Endothelial cell of umbilical vein (primary cell): ENCODE measurements at regions not wholly inside any gene's neighbourhood (a gene's known extent, or its start where the extent isn't known, plus 50 kb on each side); places are given as distances from the start of the nearest gene placed in this dataset.

Source experiments
- BruUV-seq: library from RNA; stranded (reverse); fragments of 400-500 nt; replicated peaks from 2 replicates; lab custom pipeline; 2021; lab: Mats Ljungman, UMichigan
- CTCF ChIA-PET: fragments of 300-600, 350-600 bp; sonication (Branson Sonifier 250); formaldehyde crosslinking; loops from one replicate; lab custom pipeline; 2021; ENCODE audit warnings: antibody characterized with exemption, inconsistent platforms; lab: Charles Lee
- POLR2A ChIA-PET: fragments of 300-600, 350-600 bp; sonication (Branson Sonifier 250); formaldehyde crosslinking; loops from one replicate; lab custom pipeline; 2021; ENCODE audit warnings: antibody characterized with exemption, inconsistent platforms; lab: Charles Lee
- DNase-seq: peaks from one replicate; pipeline ENCODE4 v3.0.0-alpha.2; 2011; ENCODE audit warnings: low read depth, low spot score
- FAIRE-seq: peaks from 2 replicates; lab custom pipeline; 2011; peaks lifted over from hg19 to GRCh38; lab: Jason Lieb, UNC
- H2AFZ ChIP-seq: 2 replicates; pipeline ENCODE4 v1.6.0; 2012; ENCODE audit warnings: low read depth, low read length, control low read depth, inconsistent platforms
- H3K27ac ChIP-seq: 2 replicates; pipeline ENCODE4 v1.5.1; 2011; ENCODE audit warnings: low read depth, mild to moderate bottlenecking, control low read depth, low read length, moderate library complexity; ENCODE audit not compliant: insufficient read depth
- H3K27me3 ChIP-seq, 2 experiments: 2 replicates each; pipeline versions ENCODE4 v1.6.0 to v1.6.1; 2011; ENCODE audit warnings: low read length in 2 of 2, mixed read lengths in 1 of 2; ENCODE audit not compliant: control insufficient read depth in 2 of 2, insufficient read depth in 2 of 2
- H3K36me3 ChIP-seq, 2 experiments: 2 replicates in 1 of 2; 3 replicates in 1 of 2; pipeline ENCODE4 v1.5.1; 2011; ENCODE audit warnings: low read length in 2 of 2, mild to moderate bottlenecking in 1 of 2, moderate library complexity in 1 of 2; ENCODE audit not compliant: control insufficient read depth in 2 of 2, insufficient read depth in 2 of 2; ENCODE audit errors: extremely low read depth in 1 of 2
- H3K4me1 ChIP-seq: 3 replicates; pipeline ENCODE4 v1.5.1; 2011; ENCODE audit warnings: mild to moderate bottlenecking, low read length; ENCODE audit not compliant: control insufficient read depth, insufficient read depth; ENCODE audit errors: extremely low read depth
- H3K4me2 ChIP-seq: 2 replicates; pipeline ENCODE4 v1.6.1; 2011; ENCODE audit warnings: low read length, control low read depth, mixed read lengths; ENCODE audit not compliant: insufficient read depth
- H3K4me3 ChIP-seq, 3 experiments: fragments of 200-600 bp in 1 of 3; sonication (generic), shearing (Covaris generic) in 1 of 3; replicated peaks in 1 of 3; 2 replicates each; pipeline ENCODE4 v1.5.1; 2011 to 2016; ENCODE audit warnings: control low read depth in 3 of 3, low read length in 3 of 3, mild to moderate bottlenecking in 2 of 3, inconsistent platforms in 1 of 3, low read depth in 1 of 3, moderate library complexity in 1 of 3; ENCODE audit not compliant: insufficient read depth in 1 of 3
- H3K79me2 ChIP-seq: 2 replicates; pipeline ENCODE4 v1.6.0; 2012; ENCODE audit warnings: low read length, inconsistent platforms; ENCODE audit not compliant: control insufficient read depth, insufficient read depth
- H3K9ac ChIP-seq: replicated peaks from 2 replicates; pipeline ENCODE3; 2011; ENCODE audit warnings: low read length, control low read depth; ENCODE audit not compliant: insufficient read depth; ENCODE audit errors: extremely low read depth
- H3K9me1 ChIP-seq: replicated peaks from 3 replicates; pipeline ENCODE4 v1.6.0; 2011; ENCODE audit warnings: mild to moderate bottlenecking, low read length; ENCODE audit not compliant: control insufficient read depth, insufficient read depth; ENCODE audit errors: extremely low read depth
- H3K9me3 ChIP-seq: replicated peaks from 2 replicates; pipeline ENCODE4 v1.5.1; 2012; ENCODE audit warnings: low read length, inconsistent platforms; ENCODE audit not compliant: control insufficient read depth, insufficient read depth
- H4K20me1 ChIP-seq: replicated peaks from 2 replicates; pipeline ENCODE3; 2011; ENCODE audit warnings: mild to moderate bottlenecking, low read length; ENCODE audit not compliant: control insufficient read depth, insufficient read depth; ENCODE audit errors: extremely low read depth
- CTCF ChIP-seq, 2 donors: IDR thresholded peaks; 1 replicate in 1 of 2; 2 replicates in 1 of 2; pipeline ENCODE4 v1.5.1; 2011; ENCODE audit warnings: low read length in 2 of 2, mild to moderate bottlenecking in 2 of 2, moderate library complexity in 2 of 2, control low read depth in 1 of 2, inconsistent platforms in 1 of 2, low read depth in 1 of 2; ENCODE audit not compliant: insufficient read depth in 1 of 2; ENCODE audit errors: extremely low read depth in 1 of 2
- EZH2 ChIP-seq: IDR thresholded peaks from 2 replicates; pipeline ENCODE4 v1.6.1; 2012; ENCODE audit warnings: borderline replicate concordance, low read depth, mild to moderate bottlenecking, moderate library complexity, low read length, inconsistent platforms; ENCODE audit not compliant: severe bottlenecking
- FOS ChIP-seq: IDR thresholded peaks from 2 replicates; pipeline ENCODE4 v1.6.1; 2011; ENCODE audit warnings: mild to moderate bottlenecking, low read length, moderate library complexity, borderline replicate concordance; ENCODE audit not compliant: insufficient read depth
- GATA2 ChIP-seq: IDR thresholded peaks from 2 replicates; pipeline ENCODE4 v1.7.0; 2011; ENCODE audit warnings: low read depth, mild to moderate bottlenecking, moderate library complexity, mixed read lengths, low read length; ENCODE audit not compliant: insufficient read length, insufficient read depth
- JUN ChIP-seq: IDR thresholded peaks from 2 replicates; pipeline ENCODE4 v1.6.1; 2011; ENCODE audit warnings: borderline replicate concordance, low read depth; ENCODE audit not compliant: insufficient read length, insufficient read depth
- MYC ChIP-seq: IDR thresholded peaks from one replicate; pipeline ENCODE4 v1.6.1; 2011; ENCODE audit warnings: mild to moderate bottlenecking, low read depth, low read length
- POLR2A ChIP-seq: IDR thresholded peaks from 2 replicates; pipeline ENCODE4 v1.6.1; 2012; ENCODE audit warnings: low read depth, mild to moderate bottlenecking, control low read depth, low read length
- POLR2AphosphoS5 ChIP-seq: IDR thresholded peaks from 2 replicates; pipeline ENCODE4 v1.6.1; 2012; ENCODE audit warnings: low read depth, mild to moderate bottlenecking, control low read depth, low read length, moderate library complexity; ENCODE audit not compliant: insufficient read depth
- dilution Hi-C: fragments of 300-500 bp; cut with MboI; formaldehyde crosslinking; loops from one replicate; pipeline ENCODE4 v1.15.0; 2019; ENCODE audit warnings: low sequenced_read_pairs; ENCODE audit not compliant: extremely low pct_ligation_motif_present
- intact Hi-C: fragments of 100-400 bp; cut with micrococcal nuclease; formaldehyde crosslinking; loops from one replicate; pipeline ENCODE4 v1.10.0; 2022
- TF ChIP-seq, protein P1 (sequence below): IDR thresholded peaks from 2 replicates; pipeline ENCODE4 v1.6.1; 2011; ENCODE audit not compliant: insufficient read depth, insufficient read length

GRCh38 chrX:152028579-152028978 lies 54.1 kb upstream of the GABRE start:
- no peaks in the 10 kb centered on the region for H3K79me2 ChIP-seq
- H3K4me1 ChIP-seq: no peaks in the 10 kb centered on the region
- no peaks in the 10 kb centered on the region for H3K27me3 ChIP-seq
- no peaks in the 10 kb centered on the region for H4K20me1 ChIP-seq
- dilution Hi-C loops: no loop called here
- DNase-seq (no peak), FAIRE-seq (no peak)
- H3K9me3 ChIP-seq: no peaks in the 10 kb centered on the region
- H3K36me3 ChIP-seq: no peaks in the 10 kb centered on the region
- no peak for TF ChIP-seq POLR2AphosphoS5
- no peak for TF ChIP-seq FOS
- TF ChIP-seq, protein P1, sequence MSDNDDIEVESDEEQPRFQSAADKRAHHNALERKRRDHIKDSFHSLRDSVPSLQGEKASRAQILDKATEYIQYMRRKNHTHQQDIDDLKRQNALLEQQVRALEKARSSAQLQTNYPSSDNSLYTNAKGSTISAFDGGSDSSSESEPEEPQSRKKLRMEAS: no peak
- no peak for TF ChIP-seq CTCF (IDR thresholded peaks at IDR 0.05; ENCODE audit: extremely low read depth in 1 of 2, insufficient read depth in 1 of 2, low read depth in 1 of 2, low read length in 2 of 2)
- TF ChIP-seq GATA2: no peak
- no peak for TF ChIP-seq POLR2A
- TF ChIP-seq JUN: no peak
- TF ChIP-seq MYC: no peak
- no peak for TF ChIP-seq EZH2
- ChIA-PET CTCF (no interaction called here), POLR2A (no interaction called here)
- no peak overlapping the region for H3K27ac ChIP-seq
- no peak overlapping the region for H3K9ac ChIP-seq
- BruUV-seq: no TSS peak
- no peaks in the 10 kb centered on the region for H3K9me1 ChIP-seq
- H3K4me2 ChIP-seq: no peak overlapping the region
- no peak overlapping the region for H2AFZ ChIP-seq
- intact Hi-C loops: no loop called here
- no peak overlapping the region for H3K4me3 ChIP-seq
